GM23248 (cell line): ENCODE measurements at regions not wholly inside any gene's neighbourhood (a gene's known extent, or its start where the extent isn't known, plus 50 kb on each side); places are given as distances from the start of the nearest gene placed in this dataset.

Source experiments
- DNase-seq: peaks from one replicate; pipeline ENCODE4 v3.0.0-alpha.2; 2015
- H2AFZ ChIP-seq: fragments of 200-600 bp; sonication (generic); 2 replicates; pipeline ENCODE4 v1.6.1; 2016; ENCODE audit warnings: antibody characterized with exemption
- H3F3A ChIP-seq: fragments of 200-600 bp; sonication (generic); 2 replicates; pipeline ENCODE4 v1.6.1; 2016; ENCODE audit warnings: mild to moderate bottlenecking, antibody characterized with exemption, mixed run types; ENCODE audit not compliant: insufficient read depth
- H3K27ac ChIP-seq: fragments of 200-600 bp; sonication (generic); 2 replicates; pipeline ENCODE4 v1.5.1; 2016; ENCODE audit warnings: mild to moderate bottlenecking
- H3K27me3 ChIP-seq: fragments of 200-600 bp; sonication (generic); replicated peaks from 2 replicates; pipeline ENCODE4 v1.6.1; 2016; ENCODE audit warnings: mild to moderate bottlenecking; ENCODE audit not compliant: insufficient read depth
- H3K36me3 ChIP-seq: fragments of 200-600 bp; sonication (generic); 2 replicates; pipeline ENCODE4 v1.6.1; 2016; ENCODE audit warnings: low read depth, mild to moderate bottlenecking
- H3K4me1 ChIP-seq: fragments of 200-600 bp; sonication (generic); 2 replicates; pipeline ENCODE4 v1.6.1; 2016; ENCODE audit warnings: mild to moderate bottlenecking; ENCODE audit not compliant: insufficient read depth
- H3K4me2 ChIP-seq: fragments of 200-600 bp; sonication (generic); one replicate; pipeline ENCODE4 v1.6.1; 2016; ENCODE audit warnings: mild to moderate bottlenecking; ENCODE audit not compliant: unreplicated experiment
- H3K4me3 ChIP-seq: fragments of 200-600 bp; sonication (generic); 2 replicates; pipeline ENCODE4 v1.5.1; 2016; ENCODE audit warnings: mild to moderate bottlenecking
- H3K79me2 ChIP-seq: fragments of 200-600 bp; sonication (generic); 2 replicates; pipeline ENCODE4 v1.6.1; 2016; ENCODE audit warnings: mild to moderate bottlenecking; ENCODE audit not compliant: insufficient read depth
- H3K9ac ChIP-seq: fragments of 200-600 bp; sonication (generic); 2 replicates; pipeline ENCODE4 v1.6.1; 2016; ENCODE audit warnings: mild to moderate bottlenecking
- H3K9me2 ChIP-seq: fragments of 200-600 bp; sonication (generic); 2 replicates; pipeline ENCODE4 v1.6.1; 2016; ENCODE audit warnings: mixed run types, mild to moderate bottlenecking, moderate library complexity; ENCODE audit not compliant: insufficient read depth
- H3K9me3 ChIP-seq: fragments of 200-600 bp; sonication (generic); one replicate; pipeline ENCODE4 v1.6.1; 2017; ENCODE audit warnings: low read depth
- H4K20me1 ChIP-seq: fragments of 200-600 bp; sonication (generic); 2 replicates; pipeline ENCODE4 v1.6.0; 2016; ENCODE audit not compliant: insufficient read depth
- EZH2 ChIP-seq: fragments of 200-600 bp; sonication (generic); IDR thresholded peaks from 2 replicates; pipeline ENCODE4 v1.6.1; 2018; ENCODE audit warnings: antibody characterized with exemption, mild to moderate bottlenecking; ENCODE audit not compliant: insufficient read depth, poor library complexity, severe bottlenecking
- EZH2phosphoT487 ChIP-seq: fragments of 200-600 bp; sonication (generic); IDR thresholded peaks from 2 replicates; pipeline ENCODE4 v1.6.1; 2018; ENCODE audit warnings: antibody characterized with exemption, moderate library complexity, mild to moderate bottlenecking, low read depth; ENCODE audit not compliant: insufficient read depth
- WGBS, 2 experiments: methylation state at CpG; one replicate each; pipeline ENCODE4 v1.1.6; 2015 to 2017; ENCODE audit warnings: low lambda C conversion rate in 2 of 2, low coverage in 1 of 2; ENCODE audit errors: missing lambda C conversion rate in 2 of 2; 5-methylcytosine and 5-hydroxymethylcytosine counted together
- in situ Hi-C: fragments of 300-500 bp; cut with MboI; formaldehyde crosslinking; loops from 2 replicates; pipeline ENCODE4 v1.15.0; 2020

DNA sequence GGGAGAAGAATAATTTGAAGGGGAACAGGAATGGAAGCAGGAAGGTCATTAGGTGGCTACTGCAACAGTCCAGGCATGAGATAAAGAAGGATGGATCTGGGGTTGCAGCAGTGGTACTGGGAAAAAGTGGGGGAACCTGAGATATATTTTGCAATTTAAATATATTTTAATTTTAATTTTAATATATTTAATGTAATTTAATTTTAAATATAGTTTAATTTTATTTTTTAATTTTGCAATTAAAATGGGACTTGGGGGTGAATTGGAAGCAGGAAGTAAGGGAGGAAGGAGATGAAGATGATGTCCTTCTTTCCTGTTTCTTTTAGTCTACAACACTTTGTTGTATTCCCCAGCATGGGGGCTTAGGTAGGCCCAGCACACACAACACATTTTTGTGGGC, 369.8 kb downstream of the GADD45G start:
- Histone ChIP-seq H3K27me3 (no peaks in the 10 kb centered on the region), H3F3A (no peaks in the 10 kb centered on the region), H3K4me2 (no peak overlapping the region), H3K9me2 (no peaks in the 10 kb centered on the region), H3K9me3 (no peaks in the 10 kb centered on the region), H3K4me1 (no peaks in the 10 kb centered on the region), H3K36me3 (no peaks in the 10 kb centered on the region), H3K9ac (no peak overlapping the region), H4K20me1 (no peaks in the 10 kb centered on the region), H2AFZ (no peak overlapping the region), H3K4me3 (no peak overlapping the region), H3K79me2 (no peaks in the 10 kb centered on the region), H3K27ac (no peak overlapping the region)
- TF ChIP-seq EZH2phosphoT487 (no peak), EZH2 (no peak)
- no peak for DNase-seq
- in situ Hi-C loops = no loop called here

DNA sequence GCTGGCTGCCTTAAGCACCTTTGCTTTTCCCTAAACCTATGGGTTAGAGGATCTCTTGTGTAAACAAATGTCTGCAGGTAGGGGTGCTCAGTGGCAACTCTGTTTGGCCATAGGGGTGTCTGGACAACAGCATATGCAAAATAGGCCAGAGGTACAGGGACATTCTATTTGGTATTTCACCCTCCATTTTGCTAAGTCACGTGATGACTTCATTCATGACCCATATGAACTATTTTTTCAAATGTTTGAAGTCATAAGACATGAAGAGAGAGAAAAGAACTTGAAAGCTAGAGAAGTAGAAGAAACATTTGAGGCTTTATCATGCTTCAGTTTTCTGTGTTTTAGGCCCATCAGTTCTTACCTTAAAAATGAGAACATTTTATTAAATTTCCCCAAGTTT, 370.2 kb downstream of the GADD45G start:
- 61 to 68% methylated on average over 1 of the region's 1 CpG for WGBS, 2 experiments
- Histone ChIP-seq H3K4me1 (no peaks in the 10 kb centered on the region), H3K9me3 (no peaks in the 10 kb centered on the region), H3K9ac (no peak overlapping the region), H4K20me1 (no peaks in the 10 kb centered on the region), H3K4me2 (no peak overlapping the region), H3K27me3 (no peaks in the 10 kb centered on the region), H3K36me3 (no peaks in the 10 kb centered on the region), H3K27ac (no peak overlapping the region), H2AFZ (no peak overlapping the region), H3K79me2 (no peaks in the 10 kb centered on the region), H3K9me2 (no peaks in the 10 kb centered on the region), H3F3A (no peaks in the 10 kb centered on the region), H3K4me3 (no peak overlapping the region)
- DNase-seq = no peak
- in situ Hi-C loops = no loop called here
- TF ChIP-seq EZH2 (no peak), EZH2phosphoT487 (no peak)

GRCh38 chr9:89975630-89976029, 370.8 kb downstream of the GADD45G start:
- TF ChIP-seq EZH2phosphoT487 (no peak), EZH2 (no peak)
- H3K4me1 ChIP-seq = no peaks in the 10 kb centered on the region
- H3K9me3 ChIP-seq = no peaks in the 10 kb centered on the region
- no peaks in the 10 kb centered on the region for H3K27me3 ChIP-seq
- no peak overlapping the region for H3K4me2 ChIP-seq
- H2AFZ ChIP-seq = no peak overlapping the region
- H3K9me2 ChIP-seq = no peaks in the 10 kb centered on the region
- H3K27ac ChIP-seq = no peak overlapping the region
- DNase-seq = no peak
- H3F3A ChIP-seq = no peaks in the 10 kb centered on the region
- in situ Hi-C loops = no loop called here
- no peak overlapping the region for H3K4me3 ChIP-seq
- no peak overlapping the region for H3K9ac ChIP-seq
- H3K36me3 ChIP-seq = no peaks in the 10 kb centered on the region
- H4K20me1 ChIP-seq = no peaks in the 10 kb centered on the region
- H3K79me2 ChIP-seq = no peaks in the 10 kb centered on the region
- WGBS, 2 experiments = 9 to 20% methylated on average over 2 of the region's 2 CpGs

- Histone ChIP-seq H3K27ac (no peak overlapping the region), H3K9me3 (no peaks in the 10 kb centered on the region), H3K9ac (no peak overlapping the region), H3K79me2 (no peaks in the 10 kb centered on the region), H3K4me3 (no peak overlapping the region), H3K36me3 (no peaks in the 10 kb centered on the region), H2AFZ (0 out of 2 replicates have a peak overlapping the region, but pooled peaks have one; percentile 45), H3K4me1 (no peaks in the 10 kb centered on the region), H3K4me2 (no peak overlapping the region), H3K9me2 (no peaks in the 10 kb centered on the region), H3K27me3 (no peaks in the 10 kb centered on the region), H3F3A (no peaks in the 10 kb centered on the region), H4K20me1 (no peaks in the 10 kb centered on the region)
- in situ Hi-C loops = no loop called here
- WGBS, 2 experiments = 15 to 39% methylated on average over 4 of the region's 4 CpGs
- TF ChIP-seq EZH2 = no peak
- TF ChIP-seq EZH2phosphoT487 = no peak
- DNase-seq = peak; percentile 45
Observed at GRCh38 chr9:89978185-89978584, 373.4 kb downstream of the GADD45G start.

DNA sequence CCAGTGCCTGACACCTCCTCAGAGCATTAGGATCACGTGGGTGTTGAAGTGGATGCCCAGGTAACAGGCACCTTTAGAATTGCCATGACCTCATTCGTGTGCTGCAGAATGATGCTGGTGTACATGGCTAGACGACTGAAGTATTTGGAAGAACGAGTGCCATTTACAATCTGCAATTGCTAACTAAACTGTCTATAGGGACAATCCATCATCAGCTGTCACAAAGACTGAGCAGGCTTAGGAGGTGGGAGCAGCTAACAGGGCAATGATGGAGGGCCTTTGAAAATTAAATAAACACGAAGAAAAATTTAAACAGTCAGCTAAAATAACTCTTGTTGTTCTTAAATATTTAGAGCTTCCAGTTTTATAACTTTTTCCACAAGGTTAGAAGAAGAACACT, 375.8 kb downstream of the GADD45G start:
- H4K20me1 ChIP-seq = no peaks in the 10 kb centered on the region
- H3K4me3 ChIP-seq = no peak overlapping the region
- H3K36me3 ChIP-seq = no peaks in the 10 kb centered on the region
- H3K9me2 ChIP-seq = no peaks in the 10 kb centered on the region
- no peak overlapping the region for H3K4me2 ChIP-seq
- in situ Hi-C loops = no loop called here
- H2AFZ ChIP-seq = no peak overlapping the region
- peaks cover 14% of the 10 kb centered on the region for H3F3A ChIP-seq
- no peak overlapping the region for H3K9ac ChIP-seq
- WGBS, 2 experiments = 43 to 51% methylated on average over 5 of the region's 5 CpGs
- H3K4me1 ChIP-seq = peaks cover 7% of the 10 kb centered on the region; the same call in 1 of the 2 replicates
- H3K27me3 ChIP-seq = no peaks in the 10 kb centered on the region
- H3K27ac ChIP-seq = no peak overlapping the region
- no peak for DNase-seq
- H3K79me2 ChIP-seq = no peaks in the 10 kb centered on the region
- no peaks in the 10 kb centered on the region for H3K9me3 ChIP-seq
- no peak for TF ChIP-seq EZH2phosphoT487
- TF ChIP-seq EZH2 = no peak
